HG02970 (cell line): ENCODE measurements at regions not wholly inside any gene's neighbourhood (a gene's known extent, or its start where the extent isn't known, plus 50 kb on each side); places are given as distances from the start of the nearest gene placed in this dataset.
"Not testable (repeated sequence)": the region's sequence is repeated elsewhere in the genome, so short reads cannot be mapped to it uniquely, and the experiment has no call there.

Source experiments
- ATAC-seq: cut with Tn5 transposase; IDR thresholded peaks from one replicate; pipeline ENCODE4 v1.9.1; 2021; ENCODE audit warnings: mild to moderate bottlenecking, moderate library complexity, moderate number of reproducible peaks; ENCODE audit not compliant: unreplicated experiment, low FRiP score

- no peak for ATAC-seq
Observed at GRCh38 chr5:53160895-53161294, 51.3 kb upstream of the MOCS2 start.

GRCh38 chr5:53161876-53162275 lies 52.3 kb upstream of the MOCS2 start:
- ATAC-seq = no peak

- ATAC-seq = no peak
Observed at GRCh38 chr5:53164478-53165165, 55.1 kb upstream of the MOCS2 start.

GRCh38 chr5:53165431-53166182 lies 56.0 kb upstream of the MOCS2 start:
- no peak for ATAC-seq

- no peak for ATAC-seq
Observed at GRCh38 chr5:53166183-53166495, 56.6 kb upstream of the MOCS2 start.

- no peak for ATAC-seq
Observed at GRCh38 chr5:53167836-53168235, 58.3 kb upstream of the MOCS2 start.

GRCh38 chr5:53169933-53170332 lies 60.4 kb upstream of the MOCS2 start:
- ATAC-seq = no peak

- ATAC-seq = no peak
Observed at GRCh38 chr5:53170746-53171349, 61.3 kb upstream of the MOCS2 start.

GRCh38 chr5:53172073-53172472 lies 62.5 kb upstream of the MOCS2 start:
- ATAC-seq = not testable (repeated sequence)

GRCh38 chr5:53172630-53173029 lies 63.1 kb upstream of the MOCS2 start:
- ATAC-seq = no peak

- no peak for ATAC-seq
Observed at GRCh38 chr5:53173083-53173482, 63.5 kb upstream of the MOCS2 start.

GRCh38 chr5:53178830-53179229 lies 69.3 kb upstream of the MOCS2 start:
- ATAC-seq = no peak

- no peak for ATAC-seq
Observed at GRCh38 chr5:53179691-53180090, 70.1 kb upstream of the MOCS2 start.

- no peak for ATAC-seq
Observed at GRCh38 chr5:53180538-53180937, 71.0 kb upstream of the MOCS2 start.

GRCh38 chr5:53180991-53181390 lies 71.4 kb upstream of the MOCS2 start:
- ATAC-seq = no peak

- no peak for ATAC-seq
Observed at GRCh38 chr5:53183880-53184279, 74.3 kb upstream of the MOCS2 start.

GRCh38 chr5:53191548-53192165 lies 82.1 kb upstream of the MOCS2 start:
- no peak for ATAC-seq

- no peak for ATAC-seq
Observed at GRCh38 chr5:53194086-53194485, 84.5 kb upstream of the MOCS2 start.

- ATAC-seq = no peak
Observed at GRCh38 chr5:53199882-53200281, 90.3 kb upstream of the MOCS2 start.

GRCh38 chr5:53200306-53200705 lies 90.7 kb upstream of the MOCS2 start:
- ATAC-seq = no peak

GRCh38 chr5:53201746-53202145 lies 92.2 kb upstream of the MOCS2 start:
- ATAC-seq = no peak
